Uterus (tissue), 3 donors: ENCODE measurements at regions not wholly inside any gene's neighbourhood (a gene's known extent, or its start where the extent isn't known, plus 50 kb on each side); places are given as distances from the start of the nearest gene placed in this dataset.
"Not testable (repeated sequence)": the region's sequence is repeated elsewhere in the genome, so short reads cannot be mapped to it uniquely, and the experiment has no call there.

Source experiments
- DNase-seq, 2 donors: peaks; one replicate each; pipeline ENCODE4 v3.0.0-alpha.2; 2019 to 2020
- H3K27ac ChIP-seq, 2 donors: fragments of 200-600 bp; sonication (generic); 1 replicate in 1 of 2; 2 replicates in 1 of 2; pipeline ENCODE4 v1.5.1; 2016 to 2018
- H3K27me3 ChIP-seq, 2 donors: fragments of 200-600 bp; sonication (generic); one replicate each; pipeline ENCODE4 v1.5.1; 2018 to 2019; ENCODE audit warnings: control low read depth in 1 of 2
- H3K36me3 ChIP-seq, 2 donors: fragments of 200-600 bp; sonication (generic); one replicate each; pipeline ENCODE4 v1.5.1; 2019; ENCODE audit warnings: control low read depth in 1 of 2
- H3K4me1 ChIP-seq, 2 donors: fragments of 200-600 bp; sonication (generic); one replicate each; pipeline ENCODE4 v1.5.1; 2018 to 2019; ENCODE audit warnings: control low read depth in 1 of 2
- H3K4me3 ChIP-seq, 2 donors: fragments of 200-600 bp; sonication (generic); 1 replicate in 1 of 2; 2 replicates in 1 of 2; pipeline ENCODE4 v1.5.1; 2018 to 2019; ENCODE audit warnings: mild to moderate bottlenecking in 1 of 2
- H3K9me3 ChIP-seq, 2 donors: fragments of 200-600 bp; sonication (generic); one replicate each; pipeline ENCODE4 v1.5.1; 2019; ENCODE audit warnings: control low read depth in 1 of 2
- POLR2A ChIP-seq, 2 donors: fragments of 450-650 bp; IDR thresholded peaks; one replicate each; pipeline ENCODE4 v1.6.1; 2016; ENCODE audit warnings: antibody characterized with exemption in 2 of 2, mild to moderate bottlenecking in 1 of 2, moderate library complexity in 1 of 2
- intact Hi-C: fragments of 100-400 bp; cut with DNase I; formaldehyde crosslinking; loops from one replicate; pipeline ENCODE4 v1.15.1; 2023; ENCODE audit warnings: low total_unique reads
- TF ChIP-seq, protein P1 (sequence below), 4 experiments: fragments of 200-600 bp in 2 of 4; fragments of 450-650 bp in 2 of 4; sonication (generic) in 2 of 4; IDR thresholded peaks; one replicate each; pipeline ENCODE4 v1.5.1; 2016 to 2019; ENCODE audit warnings: antibody characterized with exemption in 4 of 4, mild to moderate bottlenecking in 2 of 4, moderate library complexity in 1 of 4
- donor health status: DM: yes; HTN: yes; CAD: no.

DNA sequence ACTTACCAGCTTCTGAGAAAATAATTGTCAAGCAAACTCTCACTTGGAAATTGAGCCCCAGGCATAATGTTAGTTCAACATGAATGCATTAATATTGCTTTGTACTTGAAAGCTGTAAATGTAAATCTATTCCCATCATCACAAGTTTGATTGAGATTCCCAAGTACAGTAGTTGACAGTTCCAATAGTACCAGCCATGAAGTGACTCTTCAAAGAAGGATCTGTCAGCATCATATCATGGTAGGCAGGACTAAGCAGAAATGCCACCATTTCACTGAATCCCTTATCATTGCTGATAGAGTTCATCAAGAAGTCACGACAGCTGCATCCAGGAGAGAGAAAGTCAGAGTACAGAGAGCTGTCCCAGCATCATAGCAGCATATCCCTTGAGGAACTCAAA, 348.7 kb downstream of the OMA1 start:
- no peaks in the 10 kb centered on the region for H3K9me3 ChIP-seq
- no peaks in the 10 kb centered on the region for H3K27me3 ChIP-seq
- H3K36me3 ChIP-seq: no peaks in the 10 kb centered on the region
- H3K4me1 ChIP-seq: no peaks in the 10 kb centered on the region
- H3K4me3 ChIP-seq: no peak overlapping the region
- no peak overlapping the region for H3K27ac ChIP-seq
- TF ChIP-seq, protein P1, sequence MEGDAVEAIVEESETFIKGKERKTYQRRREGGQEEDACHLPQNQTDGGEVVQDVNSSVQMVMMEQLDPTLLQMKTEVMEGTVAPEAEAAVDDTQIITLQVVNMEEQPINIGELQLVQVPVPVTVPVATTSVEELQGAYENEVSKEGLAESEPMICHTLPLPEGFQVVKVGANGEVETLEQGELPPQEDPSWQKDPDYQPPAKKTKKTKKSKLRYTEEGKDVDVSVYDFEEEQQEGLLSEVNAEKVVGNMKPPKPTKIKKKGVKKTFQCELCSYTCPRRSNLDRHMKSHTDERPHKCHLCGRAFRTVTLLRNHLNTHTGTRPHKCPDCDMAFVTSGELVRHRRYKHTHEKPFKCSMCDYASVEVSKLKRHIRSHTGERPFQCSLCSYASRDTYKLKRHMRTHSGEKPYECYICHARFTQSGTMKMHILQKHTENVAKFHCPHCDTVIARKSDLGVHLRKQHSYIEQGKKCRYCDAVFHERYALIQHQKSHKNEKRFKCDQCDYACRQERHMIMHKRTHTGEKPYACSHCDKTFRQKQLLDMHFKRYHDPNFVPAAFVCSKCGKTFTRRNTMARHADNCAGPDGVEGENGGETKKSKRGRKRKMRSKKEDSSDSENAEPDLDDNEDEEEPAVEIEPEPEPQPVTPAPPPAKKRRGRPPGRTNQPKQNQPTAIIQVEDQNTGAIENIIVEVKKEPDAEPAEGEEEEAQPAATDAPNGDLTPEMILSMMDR (IDR thresholded peaks at IDR 0.05): no peak
- no peak for TF ChIP-seq POLR2A (IDR thresholded peaks at IDR 0.05)
- intact Hi-C loops: no loop called here
- no peak for DNase-seq

DNA sequence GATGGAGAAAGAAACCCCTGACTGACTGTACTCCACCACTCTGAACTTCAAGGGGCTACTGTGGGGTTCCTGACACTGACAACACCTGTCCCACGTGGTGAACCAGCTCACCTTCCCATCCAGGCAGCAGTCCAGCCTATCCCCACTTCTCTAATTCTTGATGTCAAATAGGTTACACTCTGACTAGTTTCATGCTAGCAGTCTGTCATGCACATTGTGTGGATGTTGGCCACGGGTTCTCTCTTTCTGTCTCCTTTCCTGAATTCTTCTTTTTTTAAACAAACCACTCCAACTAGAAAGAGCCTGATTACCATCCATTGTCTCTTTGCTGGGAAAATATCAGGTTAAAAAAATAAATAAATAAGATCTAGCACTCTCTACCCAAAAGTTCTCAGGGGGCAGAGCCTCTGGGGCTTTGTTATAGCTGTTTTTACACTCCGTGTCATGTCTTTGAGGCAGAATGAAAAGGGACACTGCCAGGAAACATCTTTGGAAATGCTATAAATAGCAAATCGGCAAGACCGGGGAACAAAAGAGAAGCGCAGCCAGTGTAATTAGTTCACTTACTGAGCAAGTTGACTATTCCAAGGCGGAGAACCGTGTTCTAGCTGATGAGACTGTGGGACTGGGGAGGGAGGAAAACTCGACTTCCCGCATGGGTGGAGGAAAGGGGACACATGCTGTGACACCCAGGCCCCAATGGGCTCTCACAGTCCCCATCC, 356.1 kb downstream of the OMA1 start:
- DNase-seq: no peak
- Histone ChIP-seq H3K4me3 (no peak overlapping the region), H3K27me3 (no peaks in the 10 kb centered on the region), H3K9me3 (no peaks in the 10 kb centered on the region), H3K36me3 (no peaks in the 10 kb centered on the region), H3K4me1 (no peaks in the 10 kb centered on the region), H3K27ac (no peak overlapping the region)
- TF ChIP-seq, protein P1 (IDR thresholded peaks at IDR 0.05): no peak
- TF ChIP-seq POLR2A (IDR thresholded peaks at IDR 0.05): no peak
- intact Hi-C loops: no loop called here

DNA sequence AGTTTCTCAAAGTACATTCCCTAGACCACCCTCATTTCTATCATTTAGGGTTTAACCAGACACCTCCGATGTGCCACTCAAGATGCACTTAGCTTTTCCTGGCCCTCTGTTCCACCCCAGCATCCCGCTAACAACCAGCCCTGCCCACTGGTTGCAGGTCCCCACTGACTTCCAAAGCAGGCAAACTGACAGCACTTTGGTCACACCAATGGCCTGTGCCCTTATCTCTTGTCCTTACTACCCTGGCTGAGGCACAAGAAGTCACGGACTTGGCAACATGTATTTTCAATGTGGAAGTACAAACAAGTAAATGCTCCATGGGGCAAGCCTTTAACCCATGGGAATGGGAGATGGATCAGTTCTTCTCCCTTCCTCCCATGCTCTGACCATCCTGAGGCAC, 357.1 kb downstream of the OMA1 start:
- Histone ChIP-seq H3K4me1 (no peaks in the 10 kb centered on the region), H3K9me3 (no peaks in the 10 kb centered on the region), H3K4me3 (no peak overlapping the region), H3K27me3 (no peaks in the 10 kb centered on the region), H3K27ac (no peak overlapping the region), H3K36me3 (no peaks in the 10 kb centered on the region)
- no peak for DNase-seq
- no peak for TF ChIP-seq POLR2A (IDR thresholded peaks at IDR 0.05)
- TF ChIP-seq, protein P1 (IDR thresholded peaks at IDR 0.05): no peak
- intact Hi-C loops: no loop called here

DNA sequence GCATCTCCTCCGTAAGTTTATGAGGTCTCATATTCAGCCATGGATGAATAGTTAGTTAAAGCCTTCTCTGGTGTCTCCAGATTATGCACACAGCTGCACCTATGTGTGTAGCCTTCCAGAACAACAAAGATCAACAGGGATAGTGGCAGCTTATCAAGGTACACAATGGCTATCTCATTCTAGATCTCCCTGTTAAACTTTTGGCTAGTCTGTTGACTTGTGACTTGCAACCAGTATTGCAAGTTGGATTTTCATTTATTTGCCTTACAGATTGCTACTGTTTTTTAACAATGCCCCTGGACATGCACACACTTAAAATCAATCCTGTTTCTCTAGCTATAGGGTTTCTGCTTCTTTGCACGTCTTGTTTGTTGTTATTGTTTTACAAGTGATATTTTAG, 363.2 kb downstream of the OMA1 start:
- no peak overlapping the region for H3K27ac ChIP-seq
- TF ChIP-seq, protein P1 (IDR thresholded peaks at IDR 0.05): no peak
- TF ChIP-seq POLR2A (IDR thresholded peaks at IDR 0.05): no peak
- no peaks in the 10 kb centered on the region for H3K36me3 ChIP-seq
- intact Hi-C loops: no loop called here
- DNase-seq: no peak
- H3K4me3 ChIP-seq: no peak overlapping the region
- no peaks in the 10 kb centered on the region for H3K27me3 ChIP-seq
- H3K9me3 ChIP-seq: peaks cover 0 to 7% of the 10 kb centered on the region in 2 donors
- H3K4me1 ChIP-seq: no peaks in the 10 kb centered on the region

DNA sequence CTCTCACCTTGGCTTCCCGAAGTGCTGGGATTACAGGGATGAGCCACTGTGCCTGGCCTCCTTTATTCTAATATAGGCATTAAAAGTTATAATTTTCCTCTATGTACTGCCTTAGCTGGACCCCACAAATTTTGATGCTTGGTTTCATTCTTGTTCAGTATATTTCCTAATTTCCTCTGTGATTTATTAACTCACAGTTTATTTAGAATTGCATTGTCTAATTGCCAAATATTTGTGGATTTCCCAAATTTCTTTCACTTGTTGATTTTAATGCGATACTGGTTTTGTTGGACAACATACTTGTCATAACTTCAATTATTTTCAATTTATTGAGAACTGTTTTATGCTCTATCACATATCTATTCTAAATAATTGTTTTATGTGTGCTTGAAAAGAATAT, 366.0 kb downstream of the OMA1 start:
- Histone ChIP-seq H3K27me3 (no peaks in the 10 kb centered on the region), H3K27ac (no peak overlapping the region), H3K36me3 (no peaks in the 10 kb centered on the region), H3K4me3 (no peak overlapping the region), H3K4me1 (no peaks in the 10 kb centered on the region), H3K9me3 (peaks cover 0 to 7% of the 10 kb centered on the region in 2 donors)
- intact Hi-C loops: no loop called here
- no peak for DNase-seq
- no peak for TF ChIP-seq POLR2A (IDR thresholded peaks at IDR 0.05)
- TF ChIP-seq, protein P1 (IDR thresholded peaks at IDR 0.05): no peak

DNA sequence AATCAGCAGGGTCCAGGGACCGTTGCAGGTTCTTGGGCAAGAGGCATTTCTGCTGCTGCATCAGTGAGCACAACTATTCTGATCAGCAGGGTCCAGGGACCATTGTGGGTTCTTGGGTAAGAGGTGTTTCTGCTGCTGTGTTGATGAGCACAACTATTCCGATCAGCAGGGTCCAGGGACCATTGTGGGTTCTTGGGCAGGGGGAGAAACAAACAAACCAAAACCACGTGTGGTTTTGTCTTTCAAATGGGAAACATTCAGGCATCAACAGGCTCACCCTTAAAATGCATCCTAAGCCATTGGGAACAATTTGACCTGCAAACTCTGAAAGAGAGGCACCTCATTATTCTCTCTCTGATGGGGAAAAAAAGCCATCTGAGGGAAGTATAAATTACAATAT, 377.4 kb downstream of the OMA1 start:
- H3K4me3 ChIP-seq, H3K27me3 ChIP-seq, intact Hi-C loops, H3K36me3 ChIP-seq, DNase-seq, H3K4me1 ChIP-seq, H3K27ac ChIP-seq, H3K9me3 ChIP-seq: not testable (repeated sequence)

DNA sequence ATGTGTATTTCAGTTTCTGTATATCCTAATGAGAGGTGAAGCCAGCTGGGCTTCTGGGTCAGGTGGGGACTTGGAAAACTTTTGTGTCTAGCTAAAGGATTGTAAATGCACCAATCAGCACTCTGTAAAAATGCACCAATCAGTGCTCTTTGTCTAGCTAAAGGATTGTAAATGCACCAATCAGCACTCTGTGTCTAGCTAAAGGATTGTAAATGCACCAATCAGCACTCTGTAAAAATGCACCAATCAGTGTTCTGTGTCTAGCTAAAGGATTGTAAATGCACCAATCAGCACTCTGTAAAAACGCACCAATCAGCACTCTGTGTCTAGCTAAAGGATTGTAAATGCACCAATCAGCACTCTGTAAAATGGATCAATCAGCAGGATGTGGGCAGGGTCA, 379.4 kb downstream of the OMA1 start:
- DNase-seq, H3K9me3 ChIP-seq, H3K36me3 ChIP-seq, H3K4me3 ChIP-seq, H3K27me3 ChIP-seq, intact Hi-C loops, H3K4me1 ChIP-seq, H3K27ac ChIP-seq: not testable (repeated sequence)
